Fibroblast of mammary gland (primary cell): ENCODE measurements at regions not wholly inside any gene's neighbourhood (a gene's known extent, or its start where the extent isn't known, plus 50 kb on each side); places are given as distances from the start of the nearest gene placed in this dataset.
"Not testable (repeated sequence)": the region's sequence is repeated elsewhere in the genome, so short reads cannot be mapped to it uniquely, and the experiment has no call there.

Experiments used
- DNase-seq: peaks from one replicate; pipeline ENCODE4 v3.0.0-alpha.2; 2010; ENCODE audit warnings: low read depth
- H3K4me3 ChIP-seq: 2 replicates; pipeline ENCODE4 v1.5.1; 2011; ENCODE audit warnings: low read depth, mild to moderate bottlenecking, low read length, moderate library complexity; ENCODE audit not compliant: control insufficient read depth
- TF ChIP-seq, protein P1 (sequence below): conservative IDR thresholded peaks from 2 replicates; pipeline ENCODE4 v1.5.1; 2011; ENCODE audit warnings: low read depth, low read length, inconsistent platforms; ENCODE audit not compliant: control insufficient read depth, insufficient read depth

DNA sequence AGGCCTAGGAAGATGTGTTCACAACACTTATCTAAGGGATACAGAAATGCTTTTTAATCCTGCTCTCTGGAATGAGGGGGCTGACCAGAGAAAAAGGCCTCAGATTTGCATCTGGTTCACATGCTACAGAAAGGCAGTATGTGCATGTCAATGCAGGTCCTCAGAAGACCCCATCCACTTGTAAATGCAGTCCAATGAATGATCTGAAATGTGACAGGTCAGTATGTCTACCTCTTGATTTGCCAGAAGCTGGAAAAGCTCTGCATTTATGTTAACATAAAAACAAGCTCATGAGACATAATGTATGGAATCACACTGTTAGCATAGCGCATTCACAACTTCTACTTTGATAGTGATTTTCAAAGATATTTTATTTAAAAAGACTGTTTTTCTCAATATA lies 367.4 kb upstream of the CHORDC1 start:
- TF ChIP-seq, protein P1, sequence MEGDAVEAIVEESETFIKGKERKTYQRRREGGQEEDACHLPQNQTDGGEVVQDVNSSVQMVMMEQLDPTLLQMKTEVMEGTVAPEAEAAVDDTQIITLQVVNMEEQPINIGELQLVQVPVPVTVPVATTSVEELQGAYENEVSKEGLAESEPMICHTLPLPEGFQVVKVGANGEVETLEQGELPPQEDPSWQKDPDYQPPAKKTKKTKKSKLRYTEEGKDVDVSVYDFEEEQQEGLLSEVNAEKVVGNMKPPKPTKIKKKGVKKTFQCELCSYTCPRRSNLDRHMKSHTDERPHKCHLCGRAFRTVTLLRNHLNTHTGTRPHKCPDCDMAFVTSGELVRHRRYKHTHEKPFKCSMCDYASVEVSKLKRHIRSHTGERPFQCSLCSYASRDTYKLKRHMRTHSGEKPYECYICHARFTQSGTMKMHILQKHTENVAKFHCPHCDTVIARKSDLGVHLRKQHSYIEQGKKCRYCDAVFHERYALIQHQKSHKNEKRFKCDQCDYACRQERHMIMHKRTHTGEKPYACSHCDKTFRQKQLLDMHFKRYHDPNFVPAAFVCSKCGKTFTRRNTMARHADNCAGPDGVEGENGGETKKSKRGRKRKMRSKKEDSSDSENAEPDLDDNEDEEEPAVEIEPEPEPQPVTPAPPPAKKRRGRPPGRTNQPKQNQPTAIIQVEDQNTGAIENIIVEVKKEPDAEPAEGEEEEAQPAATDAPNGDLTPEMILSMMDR, result no peak
- H3K4me3 ChIP-seq, result no peak overlapping the region
- DNase-seq, result no peak

GRCh38 chr11:90589735-90590134 lies 366.9 kb upstream of the CHORDC1 start:
- DNase-seq, result no peak
- no peak overlapping the region for H3K4me3 ChIP-seq
- TF ChIP-seq, protein P1, result no peak

- TF ChIP-seq, protein P1, result no peak
- no peak for DNase-seq
- H3K4me3 ChIP-seq, result no peak overlapping the region
Measured at GRCh38 chr11:90587896-90588295, 365.0 kb upstream of the CHORDC1 start.

DNA sequence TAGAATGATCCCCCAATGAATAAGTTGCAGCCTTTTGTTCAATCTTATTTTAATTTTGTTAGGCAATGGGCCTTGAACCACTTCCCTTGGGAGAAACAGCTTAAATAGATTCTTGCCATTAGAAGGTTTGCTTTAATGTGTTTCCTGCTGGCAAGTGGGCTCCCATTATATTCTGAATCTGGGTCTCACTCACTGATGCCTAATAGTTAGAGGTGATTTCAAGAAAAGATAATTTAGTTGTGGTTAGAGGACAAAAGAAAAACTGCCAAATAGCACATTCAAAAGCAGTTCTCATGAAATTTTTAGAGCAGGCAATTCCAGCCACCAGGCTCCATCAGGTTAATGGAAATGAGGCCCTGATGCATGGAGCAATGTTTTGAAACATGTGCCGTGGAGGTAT lies 362.6 kb upstream of the CHORDC1 start:
- TF ChIP-seq, protein P1, result no peak

DNA sequence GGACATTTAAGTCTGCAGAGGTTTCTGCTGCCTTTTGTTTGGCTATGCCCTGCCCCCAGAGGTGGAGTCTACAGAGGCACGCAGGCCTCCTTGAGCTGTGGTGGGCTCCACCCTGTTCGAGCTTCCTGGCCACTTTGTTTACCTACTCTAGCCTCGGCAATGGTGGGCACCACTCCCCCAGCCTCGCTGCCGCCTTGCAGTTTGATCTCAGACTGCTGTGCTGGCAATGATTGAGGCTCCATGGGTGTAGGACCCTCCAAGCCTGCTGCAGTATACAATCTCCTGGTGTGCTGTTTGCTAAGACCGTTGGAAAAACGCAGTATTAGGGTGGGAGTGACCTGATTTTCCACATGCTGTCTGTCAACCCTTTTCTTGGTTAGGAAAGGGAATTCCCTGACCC lies 360.1 kb upstream of the CHORDC1 start:
- H3K4me3 ChIP-seq, DNase-seq: not testable (repeated sequence)

More for the DNA sequence above, 362.6 kb upstream of the CHORDC1 start:
- H3K4me3 ChIP-seq, result no peak overlapping the region
- DNase-seq, result no peak

DNA sequence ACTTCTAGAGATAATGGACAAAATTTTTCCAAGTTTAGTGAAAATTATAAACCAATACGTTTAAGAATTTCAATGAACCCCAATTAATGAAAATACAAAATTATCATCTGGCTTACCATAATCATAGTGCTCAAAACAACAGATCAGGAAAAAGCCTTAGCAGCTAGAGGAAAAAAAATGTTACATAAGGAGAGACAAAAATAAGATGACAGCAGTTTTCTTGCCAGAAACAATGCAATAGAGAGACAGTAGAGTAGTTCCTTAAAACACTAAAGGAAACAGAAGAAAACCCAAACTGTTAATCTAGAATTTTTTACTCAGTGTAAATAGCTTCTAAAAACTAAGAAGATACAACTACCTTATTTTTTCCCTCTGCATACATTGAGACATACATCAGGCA lies 341.7 kb upstream of the CHORDC1 start:
- TF ChIP-seq, protein P1, result no peak
- no peak overlapping the region for H3K4me3 ChIP-seq
- no peak for DNase-seq

- TF ChIP-seq, protein P1, result no peak
- DNase-seq, result no peak
- no peak overlapping the region for H3K4me3 ChIP-seq
Measured at GRCh38 chr11:90558328-90558865, 335.5 kb upstream of the CHORDC1 start.

DNA sequence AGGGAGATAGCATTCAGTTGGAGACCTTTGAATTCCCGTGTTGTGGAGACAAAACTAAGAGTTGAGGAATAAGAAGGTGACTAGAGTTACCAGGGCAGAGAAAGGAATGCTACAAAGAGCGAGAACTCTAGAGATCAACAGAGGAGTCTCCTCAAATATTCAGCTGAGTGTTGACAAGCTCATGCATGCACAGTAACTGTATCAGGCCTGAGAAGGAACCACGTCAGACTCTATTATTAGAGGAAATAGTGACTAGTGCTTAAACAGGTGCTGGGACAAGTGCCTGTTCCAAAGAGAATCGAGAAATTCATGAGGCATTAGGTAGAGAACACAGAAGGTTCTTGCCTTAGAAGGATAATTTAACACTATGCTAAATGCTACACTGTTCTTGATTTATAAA lies 333.8 kb upstream of the CHORDC1 start:
- H3K4me3 ChIP-seq, result no peak overlapping the region
- no peak for DNase-seq
- TF ChIP-seq, protein P1, result no peak
